ENCODE measurements at regions not wholly inside any gene's neighbourhood (a gene's known extent, or its start where the extent isn't known, plus 50 kb on each side); places are given as distances from the start of the nearest gene placed in this dataset.

DNA sequence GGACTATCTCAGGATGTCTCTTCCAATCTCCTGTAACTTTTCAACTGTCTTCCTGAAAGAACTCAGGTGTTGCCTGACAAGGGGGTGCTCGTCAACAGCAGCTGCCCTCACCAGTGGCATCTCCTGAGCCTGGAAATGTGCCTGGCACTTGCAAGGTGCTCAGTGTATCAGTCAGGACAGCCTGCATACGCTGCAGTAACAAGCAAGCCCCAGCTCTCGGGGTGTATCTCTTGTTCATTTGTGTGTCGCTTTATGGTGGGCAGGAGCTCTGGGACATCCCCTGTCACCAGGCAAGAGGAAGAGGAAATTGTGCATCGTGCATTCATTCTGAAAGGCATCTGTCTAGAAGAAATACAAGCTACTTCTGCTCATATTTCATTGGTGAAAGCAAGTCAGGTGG, 263.1 kb downstream of the DCDC2C start:
- TF ChIP-seq POLR2AphosphoS5 (IDR thresholded peaks at IDR 0.05) (no peak), POLR2A (IDR thresholded peaks at IDR 0.05) (no peak)
- TF ChIP-seq, protein P1, sequence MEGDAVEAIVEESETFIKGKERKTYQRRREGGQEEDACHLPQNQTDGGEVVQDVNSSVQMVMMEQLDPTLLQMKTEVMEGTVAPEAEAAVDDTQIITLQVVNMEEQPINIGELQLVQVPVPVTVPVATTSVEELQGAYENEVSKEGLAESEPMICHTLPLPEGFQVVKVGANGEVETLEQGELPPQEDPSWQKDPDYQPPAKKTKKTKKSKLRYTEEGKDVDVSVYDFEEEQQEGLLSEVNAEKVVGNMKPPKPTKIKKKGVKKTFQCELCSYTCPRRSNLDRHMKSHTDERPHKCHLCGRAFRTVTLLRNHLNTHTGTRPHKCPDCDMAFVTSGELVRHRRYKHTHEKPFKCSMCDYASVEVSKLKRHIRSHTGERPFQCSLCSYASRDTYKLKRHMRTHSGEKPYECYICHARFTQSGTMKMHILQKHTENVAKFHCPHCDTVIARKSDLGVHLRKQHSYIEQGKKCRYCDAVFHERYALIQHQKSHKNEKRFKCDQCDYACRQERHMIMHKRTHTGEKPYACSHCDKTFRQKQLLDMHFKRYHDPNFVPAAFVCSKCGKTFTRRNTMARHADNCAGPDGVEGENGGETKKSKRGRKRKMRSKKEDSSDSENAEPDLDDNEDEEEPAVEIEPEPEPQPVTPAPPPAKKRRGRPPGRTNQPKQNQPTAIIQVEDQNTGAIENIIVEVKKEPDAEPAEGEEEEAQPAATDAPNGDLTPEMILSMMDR (IDR thresholded peaks at IDR 0.05), result no peak

Data from breast epithelium (tissue), 3 donors.